Stimulated activated naive CD4-positive, alpha-beta T cell treated with Interleukin-2 at 50 U/mL for 16 hours (primary cell): ENCODE measurements at regions not wholly inside any gene's neighbourhood (a gene's known extent, or its start where the extent isn't known, plus 50 kb on each side); places are given as distances from the start of the nearest gene placed in this dataset.

Experiments
- DNase-seq: peaks from one replicate; lab custom pipeline; 2025; lab: John Stamatoyannopoulos, UW

DNA sequence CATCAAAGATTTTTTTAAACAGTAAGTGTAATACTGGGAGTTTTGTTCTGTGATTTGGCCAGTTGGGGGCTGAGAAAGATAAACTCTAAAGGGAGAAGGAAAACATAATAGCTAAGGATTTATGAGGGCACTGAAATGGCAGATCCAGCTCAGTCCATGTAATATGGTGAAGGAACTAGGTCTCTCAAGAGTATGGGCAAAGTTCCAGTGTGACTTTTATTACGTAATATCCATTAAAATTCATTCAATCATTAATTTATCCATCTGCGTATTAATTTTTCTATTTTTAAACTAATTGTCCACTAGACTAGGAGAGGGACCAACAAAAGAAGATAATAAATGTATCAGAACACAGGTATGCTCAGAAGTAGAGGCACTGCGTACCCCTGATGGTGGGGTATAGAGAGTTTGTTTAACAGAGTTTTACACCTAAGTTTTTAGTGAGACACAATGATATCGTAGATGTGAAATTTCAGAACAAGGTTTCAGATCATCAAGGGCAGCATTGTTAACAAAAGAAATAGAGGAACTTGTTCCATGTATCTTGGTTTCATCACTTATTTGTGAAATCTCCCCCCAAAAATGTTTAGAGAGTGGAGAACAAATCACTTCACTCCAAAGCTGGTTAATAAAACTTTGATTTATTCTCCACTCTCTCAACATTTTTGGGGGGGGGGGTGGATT, 351.1 kb downstream of the GRXCR1 start:
- no peak for DNase-seq

- DNase-seq, result no peak
Observed at GRCh38 chr4:43244688-43245382, 352.3 kb downstream of the GRXCR1 start.

DNA sequence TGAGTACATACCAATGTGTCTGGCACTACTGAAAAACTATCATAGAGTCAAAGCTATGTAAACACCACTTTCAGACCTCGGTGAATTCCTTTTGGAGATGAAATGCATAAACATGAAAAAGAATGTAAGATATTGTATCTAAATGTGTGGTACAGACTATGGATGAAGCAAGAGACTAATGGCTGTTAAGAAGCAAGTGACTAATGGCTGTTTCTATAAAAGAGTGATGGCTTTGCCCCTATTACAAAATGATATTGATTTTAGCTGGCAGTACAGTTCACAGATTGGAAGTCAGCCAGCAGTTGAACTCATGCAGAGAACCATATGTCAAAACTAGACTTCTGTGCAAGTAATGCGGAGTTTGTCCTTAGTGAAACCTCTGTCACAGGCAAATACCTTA, 359.3 kb downstream of the GRXCR1 start:
- DNase-seq, result no peak

- no peak for DNase-seq
Observed at GRCh38 chr4:43253541-43253940, 361.0 kb downstream of the GRXCR1 start.

DNA sequence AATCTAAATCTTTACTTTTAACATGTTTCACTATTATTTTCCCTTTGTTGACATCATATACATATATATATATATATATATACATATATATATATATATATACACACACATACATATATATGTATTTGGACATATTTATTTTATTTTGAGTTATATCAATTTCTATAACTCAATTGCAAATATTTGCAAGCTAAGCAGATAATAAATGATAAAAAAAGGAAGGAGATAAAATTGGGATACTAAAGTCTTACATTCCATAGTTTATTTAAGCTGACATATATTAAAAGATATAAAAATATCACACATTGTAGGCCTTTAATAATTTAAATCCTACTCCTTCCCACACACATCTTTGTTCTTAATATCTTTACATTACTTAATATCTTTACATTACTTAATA, 372.2 kb downstream of the GRXCR1 start:
- DNase-seq, result no peak

GRCh38 chr4:43271946-43272345, 379.4 kb downstream of the GRXCR1 start:
- DNase-seq, result no peak

GRCh38 chr4:43274376-43274775, 381.9 kb downstream of the GRXCR1 start:
- DNase-seq, result no peak

DNA sequence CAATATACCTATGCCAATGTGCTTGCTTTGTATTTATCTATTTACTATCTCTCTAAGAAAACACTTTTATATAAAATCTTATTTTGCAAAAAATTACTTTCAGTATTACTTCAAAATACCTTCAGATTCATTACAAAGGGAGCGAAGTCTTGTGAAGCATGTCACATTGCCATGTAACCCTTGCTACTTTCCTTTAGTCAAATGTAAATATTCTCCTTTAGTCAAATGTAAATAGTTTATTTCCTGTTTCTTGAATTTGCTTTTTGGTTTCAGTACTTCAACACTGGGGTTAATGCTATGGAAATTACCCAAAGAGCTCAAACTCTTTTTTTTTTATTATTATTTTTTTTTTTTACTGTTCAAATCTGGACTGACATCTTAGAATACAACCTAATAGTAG, 383.3 kb downstream of the GRXCR1 start:
- no peak for DNase-seq

- no peak for DNase-seq
Observed at GRCh38 chr4:43276321-43276720, 383.8 kb downstream of the GRXCR1 start.

DNA sequence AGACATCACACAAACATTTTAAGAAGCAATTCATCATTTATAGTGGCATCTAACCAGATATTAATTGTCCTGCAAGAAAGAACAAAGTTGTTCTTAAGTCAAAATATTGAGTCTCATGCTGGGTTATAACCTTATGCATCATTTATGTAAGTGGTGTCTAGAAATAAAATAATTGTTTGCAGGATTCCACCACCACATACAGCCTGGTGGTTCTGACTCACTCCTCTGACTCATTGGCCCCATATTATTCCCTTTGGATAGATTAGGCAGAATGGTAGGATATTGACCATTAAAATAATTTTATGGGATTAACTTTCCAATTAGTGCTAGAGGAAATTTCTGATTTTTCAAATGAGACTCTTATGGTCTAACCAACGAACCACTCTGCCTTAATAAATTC, 384.5 kb downstream of the GRXCR1 start:
- no peak for DNase-seq

- DNase-seq, result no peak
Observed at GRCh38 chr4:43282534-43282933, 390.0 kb downstream of the GRXCR1 start.

DNA sequence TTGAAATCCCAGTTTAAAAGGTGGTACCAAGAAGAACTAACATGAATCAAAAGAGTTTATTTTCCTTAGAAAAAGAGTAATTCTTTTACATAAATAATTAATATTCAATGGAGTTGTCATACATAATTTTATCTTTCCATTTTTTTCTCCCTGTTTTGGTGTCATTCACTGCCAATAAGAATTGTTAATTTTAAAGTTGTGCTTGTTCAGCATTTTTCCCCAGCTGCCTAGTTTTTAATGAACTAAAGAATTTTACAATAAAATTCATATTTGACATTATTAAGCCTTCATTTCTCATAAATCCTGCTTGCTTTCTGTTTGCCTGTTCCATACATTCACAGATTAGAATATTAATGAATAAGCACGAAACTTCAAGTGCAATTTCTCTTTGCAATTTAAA, 393.6 kb downstream of the GRXCR1 start:
- DNase-seq, result no peak

GRCh38 chr4:43296946-43297528, 404.5 kb downstream of the GRXCR1 start:
- no peak for DNase-seq

DNA sequence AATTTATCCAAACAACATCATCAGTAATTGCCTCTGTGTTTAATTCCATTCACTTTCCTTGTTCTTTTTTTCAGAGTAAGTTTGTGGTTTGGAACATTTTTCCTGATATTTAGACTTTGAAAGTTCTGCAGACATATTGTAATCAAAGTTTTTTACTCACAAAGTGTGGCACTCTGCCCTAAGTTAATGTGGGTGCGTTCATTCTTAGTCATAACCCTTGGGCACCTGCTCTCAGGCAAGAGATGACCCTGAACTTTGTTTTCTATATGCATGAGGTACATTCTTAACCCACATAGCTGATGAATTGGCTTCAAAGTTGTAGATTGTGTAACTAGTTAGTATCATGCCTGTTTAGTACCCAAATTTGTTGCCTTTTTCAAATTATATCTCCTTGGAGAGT, 424.3 kb downstream of the GRXCR1 start:
- no peak for DNase-seq

- no peak for DNase-seq
Observed at GRCh38 chr4:43325220-43325967, 432.9 kb downstream of the GRXCR1 start.

DNA sequence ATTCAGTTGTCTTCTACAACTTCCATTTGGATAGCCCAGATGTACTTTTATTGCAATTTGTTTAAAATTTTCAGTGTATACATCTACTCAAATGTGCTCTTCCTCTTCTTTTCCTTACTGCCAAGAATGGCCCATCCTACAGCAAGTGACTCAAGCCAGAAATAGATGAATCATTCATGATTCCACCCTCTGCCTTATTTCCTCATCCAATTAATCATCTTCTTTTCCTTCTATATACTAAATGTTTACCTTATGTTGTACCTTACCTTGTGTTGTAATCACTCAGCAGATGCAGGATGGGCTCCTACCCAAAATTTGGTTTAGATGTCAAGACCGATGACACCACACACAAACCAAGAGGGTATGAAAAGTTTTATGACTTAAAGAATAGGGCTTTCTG, 437.8 kb downstream of the GRXCR1 start:
- DNase-seq, result no peak

DNA sequence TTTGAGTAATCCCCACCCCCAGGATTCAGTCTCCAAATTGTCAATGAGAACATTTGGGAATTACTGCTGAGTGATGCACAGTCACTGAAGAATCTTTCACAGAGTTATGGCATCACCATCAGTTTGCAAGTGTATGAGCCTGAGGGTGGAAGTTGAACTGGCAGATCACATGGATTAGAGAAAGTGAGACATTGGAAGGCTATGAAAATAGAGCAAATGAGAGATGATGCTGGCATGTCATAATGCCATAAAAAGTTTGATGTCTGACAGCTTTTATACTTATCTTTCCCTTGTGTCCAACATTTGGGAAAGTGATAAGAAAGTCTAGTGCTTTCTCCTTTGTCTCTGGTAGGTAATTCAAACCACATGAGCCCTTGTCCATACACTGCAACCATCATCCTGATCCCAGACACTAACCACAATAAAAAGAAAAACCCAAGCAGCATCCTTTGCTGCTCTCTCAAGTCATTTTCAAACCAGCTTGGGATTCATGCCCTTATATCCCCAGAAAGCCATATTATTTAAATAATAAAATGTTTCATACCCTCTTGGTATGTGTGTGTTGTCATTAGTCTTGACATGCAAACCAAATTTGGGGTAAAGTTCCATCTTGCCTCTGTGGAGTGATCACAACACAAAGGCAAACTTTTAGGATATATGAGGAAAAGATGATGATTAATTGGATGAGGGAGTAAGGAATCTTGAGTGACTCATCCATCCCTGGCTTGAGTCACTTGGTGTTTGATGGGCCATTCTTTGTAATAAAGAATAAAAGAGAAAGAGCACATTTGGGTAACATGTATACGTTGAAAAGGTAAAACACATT, 438.9 kb downstream of the GRXCR1 start:
- no peak for DNase-seq

GRCh38 chr4:43332052-43332425, 439.5 kb downstream of the GRXCR1 start:
- DNase-seq, result no peak

- DNase-seq, result no peak
Observed at GRCh38 chr4:43337707-43338106, 445.2 kb downstream of the GRXCR1 start.

DNA sequence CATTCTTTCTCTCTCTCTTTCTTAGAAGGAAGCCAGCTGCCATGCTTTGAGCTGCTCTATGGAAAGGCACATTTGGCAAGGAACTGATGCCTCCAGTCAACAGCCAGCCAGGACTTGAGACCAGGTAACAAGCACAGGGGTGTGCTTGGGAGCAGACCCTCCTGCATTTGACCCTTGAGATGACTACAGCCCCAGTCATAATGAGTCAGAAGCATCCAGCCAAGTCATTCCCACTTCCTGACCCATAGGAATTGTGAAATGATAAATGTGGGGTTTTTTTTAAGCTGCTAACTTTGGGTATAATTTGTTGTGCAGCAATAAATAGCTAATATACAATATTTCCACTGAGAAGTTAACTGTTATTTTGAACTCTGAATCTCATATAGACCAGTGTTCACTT, 446.9 kb downstream of the GRXCR1 start:
- no peak for DNase-seq

DNA sequence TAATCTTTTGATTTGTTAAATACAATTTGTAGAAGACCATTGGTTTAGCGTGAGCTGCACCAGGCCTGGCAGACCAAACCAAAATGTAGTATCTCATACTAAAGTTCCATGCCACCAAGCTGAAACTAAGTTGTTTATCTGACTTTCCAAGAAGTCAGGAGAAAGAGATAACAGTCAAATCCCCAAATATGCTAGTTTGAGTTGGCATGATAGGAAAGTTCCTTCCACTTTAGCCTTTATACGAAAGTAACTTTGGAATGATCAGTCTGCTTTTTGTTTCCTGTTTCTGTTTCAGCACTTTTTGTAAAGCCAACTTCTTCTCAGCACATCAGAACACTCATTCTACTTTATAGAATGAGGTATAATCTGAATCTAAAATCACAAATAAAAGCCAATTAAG, 449.2 kb downstream of the GRXCR1 start:
- DNase-seq, result no peak

DNA sequence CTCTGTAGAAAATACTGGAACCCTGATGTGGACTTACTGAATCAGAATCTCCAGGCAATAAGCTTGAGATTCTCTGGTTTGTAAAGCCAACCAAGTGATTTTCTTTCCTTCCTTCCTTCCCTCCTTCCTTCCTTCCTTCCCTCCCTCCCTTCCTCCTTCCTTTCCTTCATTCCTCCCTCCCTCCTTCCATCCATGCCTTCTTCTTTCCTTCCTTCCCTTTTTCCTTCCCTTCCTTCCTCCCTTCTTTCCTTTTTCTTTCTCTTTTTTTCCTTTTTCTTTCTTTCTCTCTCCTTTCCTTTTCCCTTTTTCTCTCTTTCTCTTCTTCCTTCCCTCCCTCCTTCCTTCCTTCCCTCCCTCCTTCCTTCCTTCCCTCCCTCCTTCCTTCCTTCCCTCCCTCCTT, 450.8 kb downstream of the GRXCR1 start:
- no peak for DNase-seq
